ENCODE measurements at regions not wholly inside any gene's neighbourhood (a gene's known extent, or its start where the extent isn't known, plus 50 kb on each side); places are given as distances from the start of the nearest gene placed in this dataset.

GRCh38 chr13:40129467-40129866 lies 474.0 kb downstream of the COG6 start:
- no peak for DNase-seq (ENCODE audit: low read depth in 3 of 3, low spot score in 2 of 3)

- DNase-seq (ENCODE audit: low read depth in 3 of 3, low spot score in 2 of 3), result no peak
Measured at GRCh38 chr13:40130871-40131636, 475.6 kb downstream of the COG6 start.

- no peak for DNase-seq (ENCODE audit: low read depth in 3 of 3, low spot score in 2 of 3)
Measured at GRCh38 chr13:40132249-40132648, 476.8 kb downstream of the COG6 start.

- no peak for DNase-seq (ENCODE audit: low read depth in 3 of 3, low spot score in 2 of 3)
Measured at GRCh38 chr13:40136896-40137295, 481.4 kb downstream of the COG6 start.

- no peak for DNase-seq (ENCODE audit: low read depth in 3 of 3, low spot score in 2 of 3)
Measured at GRCh38 chr13:40137400-40137799, 481.9 kb downstream of the COG6 start.

DNA sequence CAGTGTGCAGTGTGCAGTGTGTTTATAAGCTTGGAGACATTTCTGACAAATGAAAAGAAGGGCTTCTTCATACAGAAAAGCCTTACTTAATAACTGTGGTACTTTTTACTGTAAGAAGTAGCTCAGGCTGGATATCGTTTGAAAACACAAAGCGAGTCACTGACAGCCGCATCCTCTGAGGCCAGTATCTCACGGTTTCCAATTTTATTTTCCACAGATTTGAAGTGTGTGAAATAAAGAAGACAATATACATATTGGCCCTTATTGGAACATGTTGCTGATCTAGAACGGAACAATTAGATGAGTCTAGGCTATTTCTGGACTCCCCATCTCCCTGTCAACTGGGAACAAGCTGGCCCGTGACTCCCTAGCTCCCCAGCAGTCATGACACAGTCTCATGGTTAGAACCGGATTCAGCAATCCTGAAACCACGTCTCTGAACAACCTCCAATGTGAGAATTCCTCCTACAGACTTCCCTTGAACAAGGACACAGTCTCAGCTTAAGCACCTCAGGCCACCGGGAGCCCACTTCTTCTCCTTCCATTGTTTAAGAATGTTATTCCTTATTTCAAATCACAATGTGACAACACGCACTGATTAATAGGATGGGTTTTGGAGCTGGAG lies 484.5 kb downstream of the COG6 start:
- DNase-seq (ENCODE audit: low read depth in 3 of 3, low spot score in 2 of 3), result no peak

- DNase-seq (ENCODE audit: low read depth in 3 of 3, low spot score in 2 of 3), result no peak
Measured at GRCh38 chr13:40141859-40142555, 486.5 kb downstream of the COG6 start.

DNA sequence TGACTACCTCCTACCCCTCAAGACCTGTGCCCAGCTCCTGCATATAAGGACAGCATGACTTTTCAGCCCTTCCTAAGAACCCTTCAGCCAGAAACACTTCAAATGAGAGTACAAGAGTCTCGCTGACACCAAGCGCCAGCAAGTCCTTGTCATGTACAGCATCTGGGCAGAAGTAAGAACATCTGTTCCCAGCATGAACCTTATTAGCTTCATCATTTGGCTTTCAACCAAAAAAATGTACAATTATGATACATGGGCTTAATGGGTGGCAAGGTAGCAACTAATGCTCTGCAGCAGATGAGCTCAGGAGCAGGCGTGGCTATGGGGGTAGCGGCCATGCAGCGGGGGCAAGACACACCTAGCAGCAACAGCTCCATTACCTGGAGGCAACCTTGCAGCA lies 487.6 kb downstream of the COG6 start:
- no peak for DNase-seq (ENCODE audit: low read depth in 3 of 3, low spot score in 2 of 3)

- DNase-seq (ENCODE audit: low read depth in 3 of 3, low spot score in 2 of 3), result no peak
Measured at GRCh38 chr13:40143559-40143958, 488.1 kb downstream of the COG6 start.

DNA sequence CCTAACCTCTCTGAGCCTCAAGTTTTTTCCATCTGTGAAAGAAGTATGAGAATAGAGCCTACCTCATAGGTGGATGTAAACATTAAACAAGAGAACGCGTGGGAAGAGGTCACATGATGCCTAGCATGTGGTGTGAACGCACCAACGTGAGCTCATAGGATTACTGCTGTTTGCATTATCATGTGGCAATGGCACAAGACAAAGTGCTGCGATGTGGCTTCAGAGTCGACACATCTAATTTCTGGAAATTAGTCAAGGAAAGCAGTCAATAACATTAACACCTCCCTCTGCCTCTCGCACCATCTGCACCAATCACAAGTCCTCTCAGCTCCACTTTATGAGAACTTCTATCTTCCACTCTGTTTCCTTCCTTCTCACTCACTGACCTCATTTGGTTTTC lies 489.7 kb downstream of the COG6 start:
- DNase-seq (ENCODE audit: low read depth in 3 of 3, low spot score in 2 of 3), result no peak

DNA sequence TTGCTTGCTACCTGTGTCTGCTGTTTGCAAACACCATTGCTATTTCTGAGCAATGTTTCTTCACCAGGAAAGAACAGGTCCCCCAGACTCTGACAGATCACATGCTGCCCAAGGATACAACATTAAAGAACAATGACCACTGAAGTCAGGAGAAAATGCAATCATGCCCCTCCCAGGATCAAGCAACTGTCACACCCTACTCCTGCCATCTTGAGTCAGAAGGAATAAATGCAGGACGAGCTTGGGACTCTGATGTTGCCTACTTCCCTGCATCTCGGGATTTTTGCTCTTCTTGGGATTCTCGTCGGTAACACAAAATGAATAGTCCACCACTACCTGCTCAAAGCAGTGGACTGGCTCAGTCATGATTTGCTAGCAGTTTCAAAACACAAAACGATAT lies 490.6 kb downstream of the COG6 start:
- DNase-seq (ENCODE audit: low read depth in 3 of 3, low spot score in 2 of 3), result no peak

- DNase-seq (ENCODE audit: low read depth in 3 of 3, low spot score in 2 of 3), result no peak
Measured at GRCh38 chr13:40146611-40147117, 491.2 kb downstream of the COG6 start.

DNA sequence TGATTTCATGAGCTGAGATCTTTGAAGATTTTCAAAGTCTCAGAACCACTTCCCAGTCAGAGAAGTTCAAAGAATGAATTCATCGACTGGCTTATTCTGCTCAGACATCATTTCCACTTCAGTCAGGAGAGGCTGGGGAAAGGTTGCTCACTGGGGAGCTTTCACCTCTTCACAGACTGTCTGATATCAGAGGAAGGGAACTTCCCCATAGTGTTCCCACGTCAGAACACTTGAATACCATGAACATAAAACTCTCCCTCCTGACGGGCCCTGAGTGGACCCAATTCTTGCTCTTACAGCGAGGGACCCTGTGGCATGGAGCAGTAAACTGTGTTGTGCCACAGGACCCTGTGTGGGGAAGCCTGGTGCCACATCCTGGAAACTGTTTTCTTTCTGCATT lies 492.6 kb downstream of the COG6 start:
- DNase-seq (ENCODE audit: low read depth in 3 of 3, low spot score in 2 of 3), result no peak

- no peak for DNase-seq (ENCODE audit: low read depth in 3 of 3, low spot score in 2 of 3)
Measured at GRCh38 chr13:40148742-40149141, 493.3 kb downstream of the COG6 start.

GRCh38 chr13:40149611-40150274 lies 494.3 kb downstream of the COG6 start:
- no peak for DNase-seq (ENCODE audit: low read depth in 3 of 3, low spot score in 2 of 3)

GRCh38 chr13:40151673-40152072 lies 496.2 kb downstream of the COG6 start:
- no peak for DNase-seq (ENCODE audit: low read depth in 3 of 3, low spot score in 2 of 3)

GRCh38 chr13:40152145-40152544 lies 496.7 kb downstream of the COG6 start:
- no peak for DNase-seq (ENCODE audit: low read depth in 3 of 3, low spot score in 2 of 3)

GRCh38 chr13:40152922-40153321 lies 497.5 kb downstream of the COG6 start:
- no peak for DNase-seq (ENCODE audit: low read depth in 3 of 3, low spot score in 2 of 3)

GRCh38 chr13:40153516-40153915 lies 498.1 kb downstream of the COG6 start:
- no peak for DNase-seq (ENCODE audit: low read depth in 3 of 3, low spot score in 2 of 3)

DNA sequence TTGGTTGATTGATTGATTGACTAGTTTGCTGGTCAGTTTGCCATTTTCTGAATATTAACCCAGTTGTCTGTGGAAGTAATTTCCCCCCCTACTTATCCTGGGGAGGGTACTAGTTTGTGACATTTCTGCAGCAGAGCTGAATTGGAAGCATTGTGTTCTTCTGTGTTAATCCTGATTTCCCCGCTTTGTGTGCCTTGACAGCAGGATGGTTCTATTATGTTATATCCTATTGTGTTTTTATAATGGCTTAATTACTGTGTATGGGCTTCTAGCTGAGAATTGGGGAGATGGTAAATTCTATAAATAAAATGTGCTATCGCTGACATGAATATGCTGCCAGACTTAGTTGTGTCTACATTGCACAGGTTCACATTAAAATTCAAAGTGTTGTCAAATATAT lies 499.7 kb downstream of the COG6 start:
- DNase-seq (ENCODE audit: low read depth in 3 of 3, low spot score in 2 of 3), result no peak

DNA sequence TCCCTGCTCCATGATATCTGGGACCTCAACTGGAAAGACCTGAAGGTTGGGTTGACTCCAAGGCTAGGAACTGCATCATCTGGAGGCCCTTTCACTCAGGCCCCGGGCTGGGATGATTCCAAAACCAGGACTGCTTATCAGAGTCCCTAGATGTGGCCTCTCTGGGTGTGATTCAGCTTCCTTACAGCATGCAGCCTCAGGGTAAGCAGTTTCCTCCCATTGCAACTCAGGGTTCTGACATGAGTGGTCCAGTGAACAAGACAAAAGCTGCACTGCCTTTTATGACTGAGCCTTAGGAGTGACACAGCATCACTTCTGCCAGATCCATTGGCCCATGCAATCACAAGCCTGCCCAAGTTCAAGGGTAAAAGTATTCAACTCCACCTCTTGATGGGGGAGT lies 502.8 kb downstream of the COG6 start:
- no peak for DNase-seq (ENCODE audit: low read depth in 3 of 3, low spot score in 2 of 3)
